ENCODE measurements at regions not wholly inside any gene's neighbourhood (a gene's known extent, or its start where the extent isn't known, plus 50 kb on each side); places are given as distances from the start of the nearest gene placed in this dataset.
"Not testable (repeated sequence)": the region's sequence is repeated elsewhere in the genome, so short reads cannot be mapped to it uniquely, and the experiment has no call there.

GRCh38 chr14:106343626-106344025, 817.2 kb downstream of the TMEM121 start:
- whole genome bisulfite sequencing (ENCODE audit: insufficient coverage, low lambda C conversion rate), result 82% methylated on average over 1 of the region's 2 CpGs
- Histone ChIP-seq H3K9me3 (ENCODE audit: control insufficient read depth, low read depth, low read length) (peaks cover 9% of the 10 kb centered on the region), H3K4me1 (ENCODE audit: control insufficient read depth, insufficient read depth, low read length) (no peaks in the 10 kb centered on the region), H3K27me3 (ENCODE audit: control insufficient read depth, insufficient read depth, low read length) (no peaks in the 10 kb centered on the region), H3K4me3 (ENCODE audit: low read length) (no peak overlapping the region), H3K36me3 (ENCODE audit: control insufficient read depth, insufficient read depth, low read length) (no peaks in the 10 kb centered on the region), H3K27ac (ENCODE audit: low read length) (no peak overlapping the region)
- DNase-seq, result no peak

- not testable (repeated sequence) for H3K4me3 ChIP-seq (ENCODE audit: low read length); H3K27me3 ChIP-seq (ENCODE audit: control insufficient read depth, insufficient read depth, low read length); H3K36me3 ChIP-seq (ENCODE audit: control insufficient read depth, insufficient read depth, low read length); H3K4me1 ChIP-seq (ENCODE audit: control insufficient read depth, insufficient read depth, low read length); DNase-seq; H3K27ac ChIP-seq (ENCODE audit: low read length)
- H3K9me3 ChIP-seq (ENCODE audit: control insufficient read depth, low read depth, low read length), result peaks cover 13% of the 10 kb centered on the region
- WGBS (ENCODE audit: insufficient coverage, low lambda C conversion rate), result 57% methylated on average over 3 of the region's 5 CpGs
Observed at GRCh38 chr14:106344065-106344614, 817.8 kb downstream of the TMEM121 start.

- H3K4me1 ChIP-seq (ENCODE audit: control insufficient read depth, insufficient read depth, low read length); H3K36me3 ChIP-seq (ENCODE audit: control insufficient read depth, insufficient read depth, low read length); H3K4me3 ChIP-seq (ENCODE audit: low read length); H3K27ac ChIP-seq (ENCODE audit: low read length); H3K27me3 ChIP-seq (ENCODE audit: control insufficient read depth, insufficient read depth, low read length); DNase-seq: not testable (repeated sequence)
- H3K9me3 ChIP-seq (ENCODE audit: control insufficient read depth, low read depth, low read length), result peaks cover 13% of the 10 kb centered on the region
- 84% methylated on average over 2 of the region's 5 CpGs for WGBS (ENCODE audit: insufficient coverage, low lambda C conversion rate)
Observed at GRCh38 chr14:106344791-106345479, 818.6 kb downstream of the TMEM121 start.

GRCh38 chr14:106346084-106346483, 819.7 kb downstream of the TMEM121 start:
- H3K27ac ChIP-seq (ENCODE audit: low read length), result no peak overlapping the region
- no peaks in the 10 kb centered on the region for H3K27me3 ChIP-seq (ENCODE audit: control insufficient read depth, insufficient read depth, low read length)
- H3K4me1 ChIP-seq (ENCODE audit: control insufficient read depth, insufficient read depth, low read length), result no peaks in the 10 kb centered on the region
- WGBS (ENCODE audit: insufficient coverage, low lambda C conversion rate), result 62% methylated on average over 7 of the region's 8 CpGs
- no peaks in the 10 kb centered on the region for H3K36me3 ChIP-seq (ENCODE audit: control insufficient read depth, insufficient read depth, low read length)
- no peak overlapping the region for H3K4me3 ChIP-seq (ENCODE audit: low read length)
- DNase-seq, result no peak
- H3K9me3 ChIP-seq (ENCODE audit: control insufficient read depth, low read depth, low read length), result peaks cover 13% of the 10 kb centered on the region

GRCh38 chr14:106346534-106347290, 820.3 kb downstream of the TMEM121 start:
- WGBS (ENCODE audit: insufficient coverage, low lambda C conversion rate), result 92% methylated on average over 4 of the region's 4 CpGs
- no peak for DNase-seq
- Histone ChIP-seq H3K4me1 (ENCODE audit: control insufficient read depth, insufficient read depth, low read length) (no peaks in the 10 kb centered on the region), H3K9me3 (ENCODE audit: control insufficient read depth, low read depth, low read length) (peaks cover 13% of the 10 kb centered on the region), H3K27me3 (ENCODE audit: control insufficient read depth, insufficient read depth, low read length) (no peaks in the 10 kb centered on the region), H3K4me3 (ENCODE audit: low read length) (no peak overlapping the region), H3K36me3 (ENCODE audit: control insufficient read depth, insufficient read depth, low read length) (no peaks in the 10 kb centered on the region), H3K27ac (ENCODE audit: low read length) (no peak overlapping the region)

- peak in 1 of 2 donors; percentile 22 for DNase-seq
- 59% methylated on average over 3 of the region's 4 CpGs for WGBS (ENCODE audit: insufficient coverage, low lambda C conversion rate)
- H3K27me3 ChIP-seq (ENCODE audit: control insufficient read depth, insufficient read depth, low read length), result no peaks in the 10 kb centered on the region
Observed at GRCh38 chr14:106347291-106347778, 821.0 kb downstream of the TMEM121 start.

DNA sequence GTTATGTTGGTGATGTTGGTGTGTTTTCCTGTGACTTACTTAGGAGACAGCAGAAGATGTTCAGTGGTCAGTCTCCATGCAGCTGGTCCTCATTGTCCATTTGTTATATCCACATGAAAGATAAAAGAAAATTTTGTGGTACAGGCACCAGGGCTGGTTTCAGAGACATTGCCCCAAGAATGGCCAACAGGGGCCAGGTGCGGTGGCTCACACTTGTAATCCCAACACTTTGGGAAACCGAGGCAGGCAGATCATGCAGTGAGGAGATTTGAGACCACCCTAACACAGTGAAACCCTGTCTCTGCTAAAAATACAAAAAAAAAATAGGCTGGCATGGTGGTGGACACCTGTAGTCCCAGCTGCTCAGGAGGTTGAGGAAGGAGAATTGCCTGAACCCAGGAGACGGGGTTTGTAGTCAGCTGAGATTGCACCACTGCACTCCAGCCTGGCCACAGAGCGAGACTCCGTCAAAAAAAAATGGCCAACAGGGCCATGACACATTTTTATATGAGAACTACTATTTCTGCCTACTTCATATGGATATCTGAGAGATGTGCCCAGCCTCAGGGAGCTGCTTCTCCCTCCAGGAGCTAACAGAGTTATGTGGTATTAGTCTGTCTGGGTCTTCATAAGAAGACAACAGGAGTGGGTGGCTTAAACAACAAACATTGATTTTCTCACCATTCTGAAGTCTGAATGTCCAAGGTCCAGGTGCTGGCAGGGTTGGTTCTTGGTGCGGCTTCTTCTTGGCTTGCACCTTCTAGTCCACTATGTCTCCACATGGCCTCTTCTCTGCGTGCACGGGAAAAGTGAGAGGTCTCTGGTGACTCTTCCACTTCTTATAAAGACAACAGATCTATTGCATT, 821.7 kb downstream of the TMEM121 start:
- no peaks in the 10 kb centered on the region for H3K4me1 ChIP-seq (ENCODE audit: control insufficient read depth, insufficient read depth, low read length)
- no peak overlapping the region for H3K27ac ChIP-seq (ENCODE audit: low read length)
- no peaks in the 10 kb centered on the region for H3K36me3 ChIP-seq (ENCODE audit: control insufficient read depth, insufficient read depth, low read length)
- DNase-seq, result peak in 1 of 2 donors; percentile 16
- H3K9me3 ChIP-seq (ENCODE audit: control insufficient read depth, low read depth, low read length), result peaks cover 13% of the 10 kb centered on the region
- WGBS (ENCODE audit: insufficient coverage, low lambda C conversion rate), result 48% methylated on average over 7 of the region's 8 CpGs
- no peak overlapping the region for H3K4me3 ChIP-seq (ENCODE audit: low read length)
- no peaks in the 10 kb centered on the region for H3K27me3 ChIP-seq (ENCODE audit: control insufficient read depth, insufficient read depth, low read length)

More at GRCh38 chr14:106347291-106347778, 821.0 kb downstream of the TMEM121 start:
- no peak overlapping the region for H3K27ac ChIP-seq (ENCODE audit: low read length)
- H3K4me1 ChIP-seq (ENCODE audit: control insufficient read depth, insufficient read depth, low read length), result no peaks in the 10 kb centered on the region
- H3K9me3 ChIP-seq (ENCODE audit: control insufficient read depth, low read depth, low read length), result peaks cover 13% of the 10 kb centered on the region
- H3K36me3 ChIP-seq (ENCODE audit: control insufficient read depth, insufficient read depth, low read length), result no peaks in the 10 kb centered on the region
- H3K4me3 ChIP-seq (ENCODE audit: low read length), result no peak overlapping the region

- H3K27ac ChIP-seq (ENCODE audit: low read length); H3K27me3 ChIP-seq (ENCODE audit: control insufficient read depth, insufficient read depth, low read length); H3K4me3 ChIP-seq (ENCODE audit: low read length); H3K4me1 ChIP-seq (ENCODE audit: control insufficient read depth, insufficient read depth, low read length); H3K36me3 ChIP-seq (ENCODE audit: control insufficient read depth, insufficient read depth, low read length); DNase-seq: not testable (repeated sequence)
- peaks cover 11% of the 10 kb centered on the region for H3K9me3 ChIP-seq (ENCODE audit: control insufficient read depth, low read depth, low read length)
- no CpG with 5 or more reads among the region's 18 CpGs for WGBS (ENCODE audit: insufficient coverage, low lambda C conversion rate)
Observed at GRCh38 chr14:106348873-106349540, 822.6 kb downstream of the TMEM121 start.

- not testable (repeated sequence) for DNase-seq; H3K27me3 ChIP-seq (ENCODE audit: control insufficient read depth, insufficient read depth, low read length); H3K4me3 ChIP-seq (ENCODE audit: low read length); H3K27ac ChIP-seq (ENCODE audit: low read length); H3K36me3 ChIP-seq (ENCODE audit: control insufficient read depth, insufficient read depth, low read length); H3K4me1 ChIP-seq (ENCODE audit: control insufficient read depth, insufficient read depth, low read length)
- H3K9me3 ChIP-seq (ENCODE audit: control insufficient read depth, low read depth, low read length), result peaks cover 11% of the 10 kb centered on the region
- 70% methylated on average over 4 of the region's 7 CpGs for WGBS (ENCODE audit: insufficient coverage, low lambda C conversion rate)
Observed at GRCh38 chr14:106349678-106350457, 823.5 kb downstream of the TMEM121 start.

All from large intestine (tissue), 3 donors.